GM19468 (cell line): ENCODE measurements at regions not wholly inside any gene's neighbourhood (a gene's known extent, or its start where the extent isn't known, plus 50 kb on each side); places are given as distances from the start of the nearest gene placed in this dataset.
"Not testable (repeated sequence)": the region's sequence is repeated elsewhere in the genome, so short reads cannot be mapped to it uniquely, and the experiment has no call there.

Experiments used
- ATAC-seq: cut with Tn5 transposase; IDR thresholded peaks from one replicate; pipeline ENCODE4 v1.9.1; 2021; ENCODE audit warnings: mild to moderate bottlenecking, moderate library complexity, moderate number of reproducible peaks; ENCODE audit not compliant: unreplicated experiment; ENCODE audit errors: extremely low read depth

- ATAC-seq: no peak
Measured at GRCh38 chr4:57763070-57763469, 652.9 kb upstream of the IGFBP7 start.

- ATAC-seq: no peak
Measured at GRCh38 chr4:57740625-57741190, 630.5 kb upstream of the IGFBP7 start.

DNA sequence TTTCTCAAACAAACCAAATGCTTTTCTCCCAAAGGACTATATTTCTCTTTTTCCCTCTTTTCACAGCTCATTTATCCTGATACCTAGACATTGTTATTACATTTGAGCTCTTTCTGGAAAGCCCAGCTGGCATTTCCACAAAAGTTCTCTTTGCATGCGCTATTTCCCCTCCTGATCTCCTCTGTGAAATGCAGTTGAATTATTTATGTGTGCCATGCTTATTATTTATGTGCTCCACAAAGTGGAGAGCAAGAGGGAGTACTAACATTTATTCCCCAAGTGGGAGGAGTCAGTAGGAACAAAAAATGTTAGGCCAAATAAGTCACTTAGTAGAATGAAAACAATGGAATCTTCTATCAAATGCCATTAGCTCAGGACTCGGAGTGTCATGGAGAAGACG is 626.6 kb upstream of the IGFBP7 start:
- ATAC-seq: no peak

DNA sequence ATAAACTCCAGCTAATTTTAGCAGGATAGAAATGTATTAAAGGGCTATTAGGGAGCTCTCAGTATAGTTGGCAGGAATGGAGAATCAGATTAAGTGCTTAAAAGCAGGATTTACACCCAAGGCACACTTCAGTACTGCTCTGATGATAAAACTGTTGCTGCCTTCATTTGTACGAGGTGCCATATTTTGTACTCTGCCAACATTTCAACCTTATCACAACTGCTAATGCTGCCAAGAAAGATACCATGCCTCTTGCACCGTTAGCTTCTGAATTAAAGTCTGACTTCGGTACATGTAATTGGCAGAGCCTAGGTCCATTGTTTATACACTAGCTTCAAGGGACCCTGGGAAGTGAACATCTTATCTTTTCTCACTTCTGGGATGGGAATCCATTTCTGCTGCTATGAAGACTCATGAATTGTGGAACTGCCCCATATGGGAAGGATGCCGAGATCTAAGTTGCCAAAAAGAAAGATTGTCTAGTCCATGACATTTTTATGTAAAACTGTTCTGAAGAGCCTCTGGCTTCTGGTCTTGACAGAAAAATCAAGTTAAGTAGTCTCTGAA is 624.0 kb upstream of the IGFBP7 start:
- no peak for ATAC-seq

DNA sequence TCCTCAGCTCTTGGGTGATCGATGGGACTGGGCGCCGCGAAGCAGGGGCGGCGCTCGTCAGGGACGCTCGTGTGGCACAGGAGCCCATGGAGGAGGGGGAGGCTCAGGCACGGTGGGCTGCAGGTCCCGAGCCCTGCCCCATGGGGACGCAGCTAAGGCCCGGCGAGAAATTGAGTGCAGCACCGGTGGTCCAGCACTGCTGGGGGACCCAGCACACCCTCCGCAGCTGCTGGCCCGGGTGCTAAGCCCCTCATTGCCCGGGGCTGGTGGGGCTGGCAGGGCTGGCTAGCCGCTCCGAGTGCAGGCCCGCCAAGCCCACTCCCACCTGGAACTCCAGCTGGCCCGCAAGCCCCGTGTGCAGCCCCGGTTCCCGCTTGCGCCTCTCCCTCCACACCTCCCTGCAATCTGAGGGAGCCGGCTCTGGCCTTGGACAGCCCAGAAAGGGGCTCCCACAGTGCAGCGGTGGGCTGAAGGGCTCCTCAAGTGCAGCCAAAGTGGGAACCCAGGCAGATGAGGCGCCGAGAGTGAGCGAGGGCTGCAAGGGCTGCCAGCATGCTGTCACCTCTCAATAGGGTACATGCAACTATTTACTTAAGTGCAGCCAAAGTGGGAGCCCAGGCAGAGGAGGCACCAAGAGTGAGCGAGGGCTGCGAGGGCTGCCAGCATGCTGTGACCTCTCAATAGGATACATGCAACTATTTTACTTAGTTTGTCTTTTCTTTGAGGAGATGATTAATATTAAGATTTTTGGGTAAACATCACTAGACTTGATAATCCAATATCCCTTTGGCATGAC is 619.8 kb upstream of the IGFBP7 start:
- ATAC-seq: not testable (repeated sequence)

GRCh38 chr4:57726154-57726553 is 616.0 kb upstream of the IGFBP7 start:
- ATAC-seq: no peak

- ATAC-seq: no peak
Measured at GRCh38 chr4:57719456-57719855, 609.3 kb upstream of the IGFBP7 start.

DNA sequence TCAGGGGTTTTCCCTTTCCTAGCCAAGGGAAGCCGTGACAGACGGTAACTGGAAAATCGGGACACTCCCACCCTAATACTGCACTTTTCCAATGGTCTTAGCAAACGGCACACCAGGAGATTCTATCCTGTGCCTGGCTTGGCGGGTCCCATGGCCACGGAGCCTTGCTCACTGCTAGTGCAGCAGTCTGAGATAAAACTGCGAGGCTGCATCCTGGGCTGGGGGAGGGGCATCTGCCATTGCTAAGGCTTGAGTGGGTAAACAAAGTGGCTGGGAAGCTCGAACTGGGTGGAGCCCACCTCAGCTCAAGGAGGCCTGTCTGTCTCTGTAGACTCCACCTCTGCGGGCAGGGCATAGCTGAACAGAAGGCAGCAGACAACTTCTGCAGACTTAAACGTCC is 604.1 kb upstream of the IGFBP7 start:
- ATAC-seq: not testable (repeated sequence)

DNA sequence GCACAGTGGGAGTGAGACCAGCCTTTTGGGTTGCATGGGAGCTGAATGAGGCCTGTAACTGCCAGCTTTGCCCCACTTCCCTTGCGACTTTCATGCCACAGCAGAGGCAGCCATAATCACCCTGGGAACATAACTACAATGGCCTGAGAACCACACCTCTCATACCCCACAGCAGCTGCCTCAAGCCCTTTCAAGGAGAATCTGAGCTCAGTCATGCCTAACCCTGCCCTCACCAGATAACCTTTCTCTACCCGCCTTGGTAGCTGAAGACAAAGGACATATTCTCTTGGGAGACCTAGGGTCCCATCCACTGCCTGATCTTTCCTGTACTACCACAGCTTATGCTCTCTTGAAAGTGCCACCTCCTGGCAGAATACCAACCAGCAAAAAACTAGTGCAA is 599.9 kb upstream of the IGFBP7 start:
- no peak for ATAC-seq

GRCh38 chr4:57691370-57691769 is 581.2 kb upstream of the IGFBP7 start:
- ATAC-seq: no peak

- ATAC-seq: no peak
Measured at GRCh38 chr4:57689693-57690205, 579.6 kb upstream of the IGFBP7 start.

DNA sequence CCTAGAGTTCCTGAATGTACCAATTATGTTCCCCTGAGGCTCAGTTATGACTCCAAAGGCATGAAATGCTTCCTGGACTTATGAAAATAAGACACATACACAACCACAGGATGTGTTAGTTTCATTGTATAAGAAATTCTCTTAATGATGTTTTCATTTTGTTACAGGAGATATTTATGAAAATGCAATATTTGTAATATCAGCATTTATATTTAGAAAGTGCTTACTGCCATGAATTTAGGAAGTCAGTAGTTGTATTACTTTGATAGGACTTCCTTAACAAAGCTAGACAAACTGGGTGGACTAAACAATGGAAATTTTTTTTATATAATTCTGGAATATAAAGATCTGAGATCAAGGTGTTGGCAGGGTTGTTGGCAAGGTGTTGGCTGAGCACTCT is 572.1 kb upstream of the IGFBP7 start:
- no peak for ATAC-seq

DNA sequence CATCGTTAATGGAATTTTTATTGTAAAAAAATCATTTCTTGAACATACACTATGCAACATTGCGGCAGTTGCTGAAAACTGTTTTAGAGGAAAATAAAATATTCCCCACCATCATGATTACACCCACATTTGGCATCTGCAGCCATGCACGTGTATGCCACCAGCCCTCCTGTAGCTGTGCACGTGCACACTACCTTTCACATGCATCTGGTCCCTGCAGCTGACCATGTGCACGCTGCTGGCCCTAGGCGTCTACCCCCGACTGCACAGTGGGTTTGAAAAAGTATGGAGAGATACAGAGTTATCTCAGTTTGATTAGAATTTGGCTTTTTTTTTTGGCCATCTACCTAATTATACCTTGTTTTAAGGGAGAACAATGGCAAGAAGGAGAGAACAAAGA is 569.8 kb upstream of the IGFBP7 start:
- no peak for ATAC-seq

GRCh38 chr4:57676394-57676793 is 566.2 kb upstream of the IGFBP7 start:
- ATAC-seq: no peak

- ATAC-seq: no peak
Measured at GRCh38 chr4:57672846-57673433, 562.8 kb upstream of the IGFBP7 start.

GRCh38 chr4:57668621-57669020 is 558.4 kb upstream of the IGFBP7 start:
- no peak for ATAC-seq

DNA sequence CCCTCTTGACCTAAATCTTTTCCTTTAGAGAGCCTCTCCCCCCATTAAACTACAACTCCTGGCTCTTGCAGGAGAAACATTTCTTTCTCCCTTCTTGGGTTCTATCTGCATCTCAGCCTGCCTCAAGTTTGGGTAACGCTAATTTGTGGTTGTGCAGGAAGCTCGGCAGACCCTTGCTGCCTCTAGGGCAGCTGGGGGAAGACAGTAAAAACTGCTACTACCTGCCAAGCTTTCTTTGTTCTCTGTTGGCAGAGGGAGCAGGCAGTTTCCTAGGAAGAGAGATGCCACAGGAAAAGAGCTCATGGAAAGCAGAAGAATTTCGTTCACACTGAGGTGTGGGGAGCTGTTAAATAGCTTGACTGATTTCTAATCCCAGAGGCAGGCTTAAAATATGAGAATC is 555.6 kb upstream of the IGFBP7 start:
- no peak for ATAC-seq

- ATAC-seq: no peak
Measured at GRCh38 chr4:57661517-57662090, 551.4 kb upstream of the IGFBP7 start.

DNA sequence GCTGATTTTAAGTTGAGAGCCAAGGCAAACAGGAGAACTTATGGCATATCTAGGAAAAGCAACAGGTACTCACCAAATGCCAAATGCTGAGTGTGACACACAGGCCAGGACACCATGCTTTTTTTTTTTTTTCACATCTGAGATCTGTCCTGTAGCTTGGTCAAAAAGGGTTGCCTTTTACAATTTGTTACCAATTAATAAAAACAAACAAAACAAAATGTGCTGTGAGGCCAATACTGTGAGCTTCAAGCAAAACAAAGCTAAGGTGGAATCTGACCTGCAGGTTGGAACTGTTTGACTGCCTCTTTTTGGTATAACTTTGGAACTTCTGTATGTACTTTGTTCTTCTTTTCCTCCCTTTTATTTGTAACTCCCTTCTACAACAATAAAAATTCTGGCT is 548.5 kb upstream of the IGFBP7 start:
- no peak for ATAC-seq

- no peak for ATAC-seq
Measured at GRCh38 chr4:57658188-57658587, 548.0 kb upstream of the IGFBP7 start.

DNA sequence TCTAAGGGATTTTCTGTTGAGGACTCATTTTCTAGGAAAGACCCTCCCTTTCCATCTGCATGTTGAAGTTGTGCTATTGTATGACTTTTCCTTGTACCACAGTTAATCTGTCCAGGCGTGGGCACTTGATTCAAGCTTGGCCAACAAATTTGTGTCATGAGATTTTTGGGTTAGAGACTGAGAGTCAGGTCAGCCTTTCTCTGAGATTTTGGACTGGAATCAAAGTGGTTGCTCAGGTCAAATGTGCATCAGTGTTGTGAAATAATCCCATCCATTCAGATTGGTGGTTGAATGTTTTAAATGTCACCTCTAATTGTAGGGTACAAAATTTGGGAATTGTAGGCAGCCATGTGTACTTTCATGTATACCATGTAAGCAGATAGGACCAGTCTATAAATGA is 545.2 kb upstream of the IGFBP7 start:
- ATAC-seq: no peak
